IMR-90 (cell line): ENCODE measurements at regions not wholly inside any gene's neighbourhood (a gene's known extent, or its start where the extent isn't known, plus 50 kb on each side); places are given as distances from the start of the nearest gene placed in this dataset.

Experiments used
- BHLHE40 ChIP-seq: fragments of 150-350 bp; IDR thresholded peaks from 2 replicates; pipeline ENCODE4 v1.6.1; 2016; ENCODE audit warnings: mild to moderate bottlenecking, low read depth, low read length
- CEBPB ChIP-seq: IDR thresholded peaks from 2 replicates; pipeline ENCODE4 v1.6.1; 2012; ENCODE audit warnings: low read depth, low read length, improper control_type of control experiment
- FOS ChIP-seq: fragments of 150-350 bp; IDR thresholded peaks from 2 replicates; pipeline ENCODE4 v1.6.1; 2016; ENCODE audit warnings: low read depth, low read length
- MAZ ChIP-seq: IDR thresholded peaks from 2 replicates; pipeline ENCODE4 v1.6.1; 2012; ENCODE audit warnings: low read depth, mild to moderate bottlenecking, low read length, improper control_type of control experiment, moderate library complexity, borderline replicate concordance
- MXI1 ChIP-seq: IDR thresholded peaks from 2 replicates; pipeline ENCODE4 v1.6.1; 2012; ENCODE audit warnings: low read depth, mild to moderate bottlenecking, low read length, moderate library complexity, borderline replicate concordance
- POLR2A ChIP-seq: IDR thresholded peaks from 2 replicates; pipeline ENCODE4 v1.6.1; 2012; ENCODE audit warnings: mild to moderate bottlenecking, low read depth, low read length
- RAD21 ChIP-seq: IDR thresholded peaks from 2 replicates; pipeline ENCODE4 v1.6.1; 2012; ENCODE audit warnings: low read length, improper control_type of control experiment
- SMC3 ChIP-seq: fragments of 150-350 bp; IDR thresholded peaks from 2 replicates; pipeline ENCODE4 v1.6.1; 2016; ENCODE audit warnings: low read depth, mild to moderate bottlenecking, antibody characterized with exemption, low read length, moderate library complexity
- TF ChIP-seq, protein P1 (sequence below): conservative IDR thresholded peaks from 2 replicates; pipeline ENCODE4 v1.5.1; 2012; ENCODE audit warnings: mild to moderate bottlenecking, low read depth, low read length, improper control_type of control experiment
- TF ChIP-seq, protein P2 (sequence below): fragments of 150-350 bp; IDR thresholded peaks from 2 replicates; pipeline ENCODE4 v1.6.1; 2017; ENCODE audit warnings: mild to moderate bottlenecking, antibody characterized with exemption, low read length, low read depth
- TF ChIP-seq, protein P3 (sequence below): fragments of 150-350 bp; IDR thresholded peaks from 2 replicates; pipeline ENCODE4 v1.6.1; 2016; ENCODE audit warnings: low read depth, mild to moderate bottlenecking, low read length, moderate library complexity, borderline replicate concordance

- TF ChIP-seq, protein P1, sequence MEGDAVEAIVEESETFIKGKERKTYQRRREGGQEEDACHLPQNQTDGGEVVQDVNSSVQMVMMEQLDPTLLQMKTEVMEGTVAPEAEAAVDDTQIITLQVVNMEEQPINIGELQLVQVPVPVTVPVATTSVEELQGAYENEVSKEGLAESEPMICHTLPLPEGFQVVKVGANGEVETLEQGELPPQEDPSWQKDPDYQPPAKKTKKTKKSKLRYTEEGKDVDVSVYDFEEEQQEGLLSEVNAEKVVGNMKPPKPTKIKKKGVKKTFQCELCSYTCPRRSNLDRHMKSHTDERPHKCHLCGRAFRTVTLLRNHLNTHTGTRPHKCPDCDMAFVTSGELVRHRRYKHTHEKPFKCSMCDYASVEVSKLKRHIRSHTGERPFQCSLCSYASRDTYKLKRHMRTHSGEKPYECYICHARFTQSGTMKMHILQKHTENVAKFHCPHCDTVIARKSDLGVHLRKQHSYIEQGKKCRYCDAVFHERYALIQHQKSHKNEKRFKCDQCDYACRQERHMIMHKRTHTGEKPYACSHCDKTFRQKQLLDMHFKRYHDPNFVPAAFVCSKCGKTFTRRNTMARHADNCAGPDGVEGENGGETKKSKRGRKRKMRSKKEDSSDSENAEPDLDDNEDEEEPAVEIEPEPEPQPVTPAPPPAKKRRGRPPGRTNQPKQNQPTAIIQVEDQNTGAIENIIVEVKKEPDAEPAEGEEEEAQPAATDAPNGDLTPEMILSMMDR, result no peak
- TF ChIP-seq POLR2A (no peak), MAZ (no peak), BHLHE40 (no peak), SMC3 (no peak), MXI1 (no peak), FOS (no peak), CEBPB (no peak), RAD21 (no peak)
- TF ChIP-seq, protein P2, sequence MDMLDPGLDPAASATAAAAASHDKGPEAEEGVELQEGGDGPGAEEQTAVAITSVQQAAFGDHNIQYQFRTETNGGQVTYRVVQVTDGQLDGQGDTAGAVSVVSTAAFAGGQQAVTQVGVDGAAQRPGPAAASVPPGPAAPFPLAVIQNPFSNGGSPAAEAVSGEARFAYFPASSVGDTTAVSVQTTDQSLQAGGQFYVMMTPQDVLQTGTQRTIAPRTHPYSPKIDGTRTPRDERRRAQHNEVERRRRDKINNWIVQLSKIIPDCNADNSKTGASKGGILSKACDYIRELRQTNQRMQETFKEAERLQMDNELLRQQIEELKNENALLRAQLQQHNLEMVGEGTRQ, result no peak
- TF ChIP-seq, protein P3, sequence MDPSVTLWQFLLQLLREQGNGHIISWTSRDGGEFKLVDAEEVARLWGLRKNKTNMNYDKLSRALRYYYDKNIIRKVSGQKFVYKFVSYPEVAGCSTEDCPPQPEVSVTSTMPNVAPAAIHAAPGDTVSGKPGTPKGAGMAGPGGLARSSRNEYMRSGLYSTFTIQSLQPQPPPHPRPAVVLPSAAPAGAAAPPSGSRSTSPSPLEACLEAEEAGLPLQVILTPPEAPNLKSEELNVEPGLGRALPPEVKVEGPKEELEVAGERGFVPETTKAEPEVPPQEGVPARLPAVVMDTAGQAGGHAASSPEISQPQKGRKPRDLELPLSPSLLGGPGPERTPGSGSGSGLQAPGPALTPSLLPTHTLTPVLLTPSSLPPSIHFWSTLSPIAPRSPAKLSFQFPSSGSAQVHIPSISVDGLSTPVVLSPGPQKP, result no peak
Observed at GRCh38 chr21:20311234-20311787, 686.9 kb upstream of the NCAM2 start.
